HepG2 (cell line): ENCODE measurements at regions not wholly inside any gene's neighbourhood (a gene's known extent, or its start where the extent isn't known, plus 50 kb on each side); places are given as distances from the start of the nearest gene placed in this dataset.

Source experiments
- ATAC-seq: fragments of 200-7000 bp; cut with Tn5 transposase; 3 replicates; pipeline ENCODE4 v1.9.1; 2020; ENCODE audit warnings: mild to moderate bottlenecking, moderate library complexity
- BruUV-seq: library from RNA; stranded (reverse); fragments of 400-500 nt; replicated peaks from 2 replicates; lab custom pipeline; 2021; lab: Mats Ljungman, UMichigan
- CTCF ChIA-PET: fragments of 300-600 bp; formaldehyde crosslinking; extraction: SDS; loops from one replicate; lab custom pipeline; 2021; ENCODE audit warnings: low total read pairs, inconsistent platforms, low intra/inter-chr PET ratio; lab: Yijun Ruan, JAX
- POLR2A ChIA-PET: fragments of 350-600 bp; sonication (Branson Sonifier 250); formaldehyde crosslinking; loops from one replicate; lab custom pipeline; 2020; ENCODE audit warnings: antibody characterized with exemption, inconsistent platforms; lab: Yijun Ruan, JAX
- DNase-seq: peaks from one replicate; pipeline ENCODE4 v3.0.0-alpha.2; 2015; ENCODE audit warnings: low spot score
- FAIRE-seq: peaks from 3 replicates; lab custom pipeline; 2011; peaks lifted over from hg19 to GRCh38; lab: Jason Lieb, UNC
- H2AFZ ChIP-seq: one replicate; pipeline ENCODE4 v1.6.1; 2011; ENCODE audit warnings: low read length, inconsistent platforms
- H3K27ac ChIP-seq: fragments of 300-600 bp; 3 replicates; pipeline ENCODE4 v1.8.0; 2011; ENCODE audit warnings: mixed run types, mild to moderate bottlenecking, mixed read lengths, low read length, inconsistent platforms; ENCODE audit not compliant: insufficient read depth; ENCODE audit errors: extremely low read length
- H3K27me3 ChIP-seq, 2 experiments: fragments of 200-600 bp in 1 of 2; 2 replicates in 1 of 2; 3 replicates in 1 of 2; pipeline versions ENCODE4 v1.6.0 to v1.8.0; 2011; ENCODE audit warnings: low read length in 2 of 2, mild to moderate bottlenecking in 2 of 2, moderate library complexity in 2 of 2, inconsistent platforms in 1 of 2; ENCODE audit not compliant: insufficient read depth in 2 of 2, control insufficient read depth in 1 of 2
- H3K36me3 ChIP-seq, 2 experiments: fragments of 200-600 bp in 1 of 2; replicated peaks in 1 of 2; 2 replicates in 1 of 2; 3 replicates in 1 of 2; pipeline versions ENCODE4 v1.5.1 to v1.8.0; 2011; ENCODE audit warnings: low read length in 2 of 2, inconsistent platforms in 1 of 2; ENCODE audit not compliant: insufficient read depth in 2 of 2, control insufficient read depth in 1 of 2
- H3K4me1 ChIP-seq: 2 replicates; pipeline ENCODE4 v1.5.1; 2012; ENCODE audit warnings: low read length, inconsistent platforms; ENCODE audit not compliant: insufficient read depth
- H3K4me2 ChIP-seq: 2 replicates; pipeline ENCODE4 v1.6.0; 2011; ENCODE audit warnings: low read depth, low read length, inconsistent platforms
- H3K4me3 ChIP-seq, 3 experiments: fragments of 200-600 bp in 1 of 3; sonication (generic), shearing (Covaris generic) in 1 of 3; replicated peaks in 1 of 3; 2 replicates each; pipeline ENCODE4 v1.5.1; 2011 to 2016; ENCODE audit warnings: low read length in 3 of 3, inconsistent platforms in 2 of 3, low read depth in 2 of 3, mild to moderate bottlenecking in 2 of 3, control low read depth in 1 of 3, mixed read lengths in 1 of 3; ENCODE audit not compliant: insufficient read depth in 1 of 3
- H3K79me2 ChIP-seq: one replicate; pipeline ENCODE4 v1.6.1; 2011; ENCODE audit warnings: low read length, inconsistent platforms; ENCODE audit not compliant: insufficient read depth
- H3K9ac ChIP-seq: 2 replicates; pipeline ENCODE4 v1.6.0; 2011; ENCODE audit warnings: mild to moderate bottlenecking, low read depth, low read length, inconsistent platforms; ENCODE audit not compliant: insufficient read depth
- H3K9me3 ChIP-seq: 2 replicates; pipeline ENCODE4 v1.5.1; 2012; ENCODE audit warnings: mild to moderate bottlenecking, low read length
- H4K20me1 ChIP-seq: 2 replicates; pipeline ENCODE4 v1.6.0; 2011; ENCODE audit warnings: inconsistent platforms, mild to moderate bottlenecking, low read length, moderate library complexity; ENCODE audit not compliant: insufficient read depth
- FUBP1 ChIP-seq: sonication (generic); formaldehyde crosslinking; IDR thresholded peaks from 2 replicates; pipeline ENCODE4 v1.5.1; 2020; ENCODE audit warnings: missing genetic modification reagents, mild to moderate bottlenecking, borderline replicate concordance
- SALL1 ChIP-seq: sonication (generic); formaldehyde crosslinking; IDR thresholded peaks from 2 replicates; pipeline ENCODE4 v1.8.0; 2022; ENCODE audit warnings: mild to moderate bottlenecking, missing genetic modification reagents
- SIN3A ChIP-seq: IDR thresholded peaks from 2 replicates; pipeline ENCODE4 v1.6.1; 2011; ENCODE audit warnings: low read depth, mild to moderate bottlenecking, control low read depth, low read length, borderline replicate concordance
- SNAPC2 ChIP-seq: sonication (generic); formaldehyde crosslinking; IDR thresholded peaks from 2 replicates; pipeline ENCODE4 v1.8.1; 2022; ENCODE audit warnings: mild to moderate bottlenecking, missing genetic modification reagents
- ZBTB46 ChIP-seq: sonication (generic); formaldehyde crosslinking; IDR thresholded peaks from 2 replicates; pipeline ENCODE4 v1.4.0; 2020; ENCODE audit warnings: mild to moderate bottlenecking, missing genetic modification reagents, borderline replicate concordance
- ZNF883 ChIP-seq: sonication (generic); formaldehyde crosslinking; IDR thresholded peaks from 2 replicates; pipeline ENCODE4 v1.5.1; 2020; ENCODE audit warnings: mild to moderate bottlenecking, missing genetic modification reagents; ENCODE audit errors: not compliant biosample characterization
- WGBS: methylation state at CpG from one replicate; pipeline ENCODE4 v1.1.6; 2017; ENCODE audit warnings: low lambda C conversion rate; 5-methylcytosine and 5-hydroxymethylcytosine counted together
- in situ Hi-C: cut with HindIII; loops from 2 replicates; pipeline ENCODE4 v1.10.0; 2017; ENCODE audit warnings: low pct_unique_long_range_greater_than_20kb; ENCODE audit not compliant: extremely low pct_ligation_motif_present
- intact Hi-C: fragments of 100-400 bp; cut with micrococcal nuclease; formaldehyde crosslinking; loops from one replicate; pipeline ENCODE4 v1.10.0; 2022; ENCODE audit not compliant: unreplicated experiment

- Histone ChIP-seq H3K79me2 (no peaks in the 10 kb centered on the region), H3K27me3 (no peaks in the 10 kb centered on the region; a peak in 2 of 5 replicates), H3K4me3 (no peak overlapping the region), H2AFZ (no peak overlapping the region), H3K36me3 (no peaks in the 10 kb centered on the region), H3K9ac (no peak overlapping the region), H3K27ac (no peak overlapping the region), H3K4me2 (no peak overlapping the region), H4K20me1 (no peaks in the 10 kb centered on the region), H3K4me1 (no peaks in the 10 kb centered on the region), H3K9me3 (no peaks in the 10 kb centered on the region)
- DNase-seq = no peak
- ChIA-PET CTCF (no interaction called here), POLR2A (no interaction called here)
- ATAC-seq = no peak
- FAIRE-seq = no peak
- BruUV-seq = no TSS peak
- intact Hi-C loops = no loop called here
- in situ Hi-C loops = no loop called here
- WGBS = 0% methylated on average over 5 of the region's 6 CpGs
- TF ChIP-seq ZNF883 (CRISPR knock-in tag) (no peak), SNAPC2 (CRISPR knock-in tag) (no peak), SALL1 (no peak), ZBTB46 (CRISPR knock-in tag) (no peak), SIN3A (no peak), FUBP1 (CRISPR knock-in tag) (no peak)
- TF ChIP-seq, all 625 proteins: peak for 0
These were observed 87.8 kb upstream of the APC start for GRCh38 chr5:112649882-112650281.
